Stimulated activated CD4-positive, alpha-beta T cell treated with anti-CD3 and anti-CD28 coated beads, Interleukin-1b, Interleukin-23, amount 100 ng/mL, for 48 hours (primary cell): ENCODE measurements at regions not wholly inside any gene's neighbourhood (a gene's known extent, or its start where the extent isn't known, plus 50 kb on each side); places are given as distances from the start of the nearest gene placed in this dataset.
"Not testable (repeated sequence)": the region's sequence is repeated elsewhere in the genome, so short reads cannot be mapped to it uniquely, and the experiment has no call there.

Experiments used
- DNase-seq: peaks from one replicate; pipeline ENCODE4 v3.0.0-alpha.2; 2020

- no peak for DNase-seq
Observed at GRCh38 chr2:109669731-109670130, 55.6 kb downstream of the SOWAHC start.

GRCh38 chr2:109670556-109671411 is 56.6 kb downstream of the SOWAHC start:
- DNase-seq: no peak

- no peak for DNase-seq
Observed at GRCh38 chr2:109674894-109675534, 60.9 kb downstream of the SOWAHC start.

- DNase-seq: no peak
Observed at GRCh38 chr2:109675666-109676345, 61.6 kb downstream of the SOWAHC start.

- no peak for DNase-seq
Observed at GRCh38 chr2:109676346-109676902, 62.3 kb downstream of the SOWAHC start.

- DNase-seq: not testable (repeated sequence)
Observed at GRCh38 chr2:109677121-109677731, 63.1 kb downstream of the SOWAHC start.

- DNase-seq: no peak
Observed at GRCh38 chr2:109677835-109678580, 63.8 kb downstream of the SOWAHC start.

- not testable (repeated sequence) for DNase-seq
Observed at GRCh38 chr2:109678724-109679201, 64.6 kb downstream of the SOWAHC start.

GRCh38 chr2:109679225-109679624 is 65.1 kb downstream of the SOWAHC start:
- DNase-seq: no peak

- no peak for DNase-seq
Observed at GRCh38 chr2:109679626-109680025, 65.5 kb downstream of the SOWAHC start.

GRCh38 chr2:109680523-109681297 is 66.5 kb downstream of the SOWAHC start:
- no peak for DNase-seq

- DNase-seq: no peak
Observed at GRCh38 chr2:109681633-109682380, 67.6 kb downstream of the SOWAHC start.

GRCh38 chr2:109683452-109683851 is 69.3 kb downstream of the SOWAHC start:
- no peak for DNase-seq

GRCh38 chr2:109685453-109685852 is 71.3 kb downstream of the SOWAHC start:
- DNase-seq: no peak

- no peak for DNase-seq
Observed at GRCh38 chr2:109686921-109687320, 72.8 kb downstream of the SOWAHC start.

GRCh38 chr2:109689182-109689930 is 75.2 kb downstream of the SOWAHC start:
- no peak for DNase-seq

GRCh38 chr2:109689973-109690372 is 75.8 kb downstream of the SOWAHC start:
- no peak for DNase-seq

- no peak for DNase-seq
Observed at GRCh38 chr2:109690457-109690821, 76.3 kb downstream of the SOWAHC start.

GRCh38 chr2:109690822-109691541 is 76.8 kb downstream of the SOWAHC start:
- no peak for DNase-seq
